ENCODE measurements at regions not wholly inside any gene's neighbourhood (a gene's known extent, or its start where the extent isn't known, plus 50 kb on each side); places are given as distances from the start of the nearest gene placed in this dataset.

- TF ChIP-seq GATA1 (IDR thresholded peaks at IDR 0.05; ENCODE audit: low read depth, low read length) = no peak
- TF ChIP-seq POLR2A (IDR thresholded peaks at IDR 0.05; ENCODE audit: low read length) = no peak
- DNase-seq = no peak
These were observed 1105.1 kb upstream of the TENM3 start for GRCh38 chr4:181138116-181138515.

- DNase-seq = no peak
- TF ChIP-seq POLR2A (IDR thresholded peaks at IDR 0.05; ENCODE audit: low read length) = no peak
These were observed 1103.1 kb upstream of the TENM3 start for GRCh38 chr4:181140037-181140603.

- no peak for TF ChIP-seq POLR2A (IDR thresholded peaks at IDR 0.05; ENCODE audit: low read length)
- no peak for TF ChIP-seq GATA1 (IDR thresholded peaks at IDR 0.05; ENCODE audit: low read depth, low read length)
- DNase-seq = peak; percentile 62 to 83
These were observed 1099.8 kb upstream of the TENM3 start for GRCh38 chr4:181143250-181143854.

- TF ChIP-seq POLR2A (IDR thresholded peaks at IDR 0.05; ENCODE audit: low read length) = no peak
- no peak for TF ChIP-seq GATA1 (IDR thresholded peaks at IDR 0.05; ENCODE audit: low read depth, low read length)
- DNase-seq = no peak
These were observed 1097.2 kb upstream of the TENM3 start for GRCh38 chr4:181146051-181146450.

- no peak for TF ChIP-seq GATA1 (IDR thresholded peaks at IDR 0.05; ENCODE audit: low read depth, low read length)
- TF ChIP-seq POLR2A (IDR thresholded peaks at IDR 0.05; ENCODE audit: low read length) = no peak
- no peak for DNase-seq
These were observed 1095.7 kb upstream of the TENM3 start for GRCh38 chr4:181147416-181147951.

- TF ChIP-seq POLR2A (IDR thresholded peaks at IDR 0.05; ENCODE audit: low read length) = no peak
- no peak for DNase-seq
These were observed 1094.7 kb upstream of the TENM3 start for GRCh38 chr4:181148470-181148869.

- DNase-seq = no peak
- TF ChIP-seq GATA1 (IDR thresholded peaks at IDR 0.05; ENCODE audit: low read depth, low read length) (no peak), POLR2A (IDR thresholded peaks at IDR 0.05; ENCODE audit: low read length) (no peak)
These were observed 1093.0 kb upstream of the TENM3 start for GRCh38 chr4:181150191-181150590.

GRCh38 chr4:181151856-181152255 is 1091.3 kb upstream of the TENM3 start:
- no peak for TF ChIP-seq GATA1 (IDR thresholded peaks at IDR 0.05; ENCODE audit: low read depth, low read length)
- no peak for TF ChIP-seq POLR2A (IDR thresholded peaks at IDR 0.05; ENCODE audit: low read length)

GRCh38 chr4:181157647-181158046 is 1085.6 kb upstream of the TENM3 start:
- TF ChIP-seq GATA1 (IDR thresholded peaks at IDR 0.05; ENCODE audit: low read depth, low read length) (no peak), POLR2A (IDR thresholded peaks at IDR 0.05; ENCODE audit: low read length) (no peak)
- no peak for DNase-seq

More at GRCh38 chr4:181151856-181152255, 1091.3 kb upstream of the TENM3 start:
- DNase-seq = no peak

- no peak for TF ChIP-seq GATA1 (IDR thresholded peaks at IDR 0.05; ENCODE audit: low read depth, low read length)
- TF ChIP-seq POLR2A (IDR thresholded peaks at IDR 0.05; ENCODE audit: low read length) = no peak
- DNase-seq = no peak
These were observed 1084.2 kb upstream of the TENM3 start for GRCh38 chr4:181158971-181159370.

- no peak for TF ChIP-seq POLR2A (IDR thresholded peaks at IDR 0.05; ENCODE audit: low read length)
- no peak for TF ChIP-seq GATA1 (IDR thresholded peaks at IDR 0.05; ENCODE audit: low read depth, low read length)
- DNase-seq = no peak
These were observed 1081.5 kb upstream of the TENM3 start for GRCh38 chr4:181161669-181162068.

GRCh38 chr4:181162266-181162665 is 1080.9 kb upstream of the TENM3 start:
- no peak for DNase-seq
- no peak for TF ChIP-seq GATA1 (IDR thresholded peaks at IDR 0.05; ENCODE audit: low read depth, low read length)
- no peak for TF ChIP-seq POLR2A (IDR thresholded peaks at IDR 0.05; ENCODE audit: low read length)

- TF ChIP-seq GATA1 (IDR thresholded peaks at IDR 0.05; ENCODE audit: low read depth, low read length) (no peak), POLR2A (IDR thresholded peaks at IDR 0.05; ENCODE audit: low read length) (no peak)
- DNase-seq = no peak
These were observed 1080.5 kb upstream of the TENM3 start for GRCh38 chr4:181162676-181163075.

GRCh38 chr4:181166742-181167399 is 1076.3 kb upstream of the TENM3 start:
- no peak for DNase-seq
- no peak for TF ChIP-seq POLR2A (IDR thresholded peaks at IDR 0.05; ENCODE audit: low read length)
- no peak for TF ChIP-seq GATA1 (IDR thresholded peaks at IDR 0.05; ENCODE audit: low read depth, low read length)

Data from erythroblast (primary cell).